Stomach (tissue), 8 donors: ENCODE measurements at regions not wholly inside any gene's neighbourhood (a gene's known extent, or its start where the extent isn't known, plus 50 kb on each side); places are given as distances from the start of the nearest gene placed in this dataset.
"Not testable (repeated sequence)": the region's sequence is repeated elsewhere in the genome, so short reads cannot be mapped to it uniquely, and the experiment has no call there.

Source experiments
- DNase-seq, 2 donors: peaks; one replicate each; pipeline versions ENCODE4 v3.0.0 to v3.0.0-alpha.2; 2013 to 2019
- H3K27ac ChIP-seq, 5 donors: fragments of 200-600 bp in 4 of 5; sonication (generic) in 4 of 5; one replicate each; pipeline ENCODE4 v1.5.1; 2013 to 2019; ENCODE audit warnings: mild to moderate bottlenecking in 1 of 5, moderate library complexity in 1 of 5
- H3K27me3 ChIP-seq, 3 donors: fragments of 200-600 bp; sonication (generic); one replicate each; pipeline ENCODE4 v1.5.1; 2017 to 2019; ENCODE audit warnings: mixed run types in 1 of 3
- H3K36me3 ChIP-seq, 4 donors: fragments of 200-600 bp; sonication (generic); 1 replicate in 3 of 4; 2 replicates in 1 of 4; pipeline ENCODE4 v1.5.1; 2016 to 2019
- H3K4me1 ChIP-seq, 4 donors: fragments of 200-600 bp; sonication (generic); one replicate each; pipeline ENCODE4 v1.5.1; 2016 to 2019
- H3K4me3 ChIP-seq, 4 donors: fragments of 200-600 bp; sonication (generic) in 3 of 4; one replicate each; pipeline ENCODE4 v1.5.1; 2016 to 2019; ENCODE audit warnings: mild to moderate bottlenecking in 1 of 4
- H3K9me3 ChIP-seq, 4 donors: fragments of 200-600 bp; sonication (generic); one replicate each; pipeline ENCODE4 v1.5.1; 2016 to 2019
- CTCF ChIP-seq, 7 experiments: fragments of 450-650 bp in 4 of 7; fragments of 200-600 bp in 3 of 7; sonication (generic) in 3 of 7; IDR thresholded peaks; one replicate each; pipeline ENCODE4 v1.5.1; 2016 to 2019; ENCODE audit warnings: antibody characterized with exemption in 7 of 7, control low read depth in 2 of 7, mild to moderate bottlenecking in 1 of 7
- EP300 ChIP-seq: sonication (generic); formaldehyde crosslinking; IDR thresholded peaks from one replicate; pipeline ENCODE4 v1.6.1; 2017; ENCODE audit warnings: antibody characterized with exemption
- POLR2A ChIP-seq, 4 donors: fragments of 450-650 bp; IDR thresholded peaks; one replicate each; pipeline ENCODE4 v1.6.1; 2016; ENCODE audit warnings: antibody characterized with exemption in 4 of 4, control low read depth in 2 of 4, mild to moderate bottlenecking in 1 of 4, moderate library complexity in 1 of 4
- POLR2AphosphoS5 ChIP-seq, 3 donors: sonication (generic); formaldehyde crosslinking; IDR thresholded peaks; one replicate each; pipeline ENCODE4 v1.6.1; 2016; ENCODE audit warnings: antibody characterized with exemption in 3 of 3
- WGBS, 5 donors: extraction: QIAGEN DNeasy Blood & Tissue Kit in 3 of 5; methylation state at CpG; one replicate each; pipeline versions ENCODE4 v1.1.5 to v1.1.7; 2013 to 2018; 5-methylcytosine and 5-hydroxymethylcytosine counted together
- intact Hi-C: fragments of 100-400 bp; cut with DNase I; formaldehyde crosslinking; loops from one replicate; pipeline ENCODE4 v1.15.1; 2023; ENCODE audit warnings: low total_unique reads
- donor health status: healthy with polysubstance abuse.
- donor health status: Bipolar disorder and iron deficiency.
- donor health status: healthy.

- Histone ChIP-seq H3K4me3 (no peak overlapping the region), H3K9me3 (peaks cover 0 to 7% (median 0%) of the 10 kb centered on the region in 4 donors), H3K36me3 (no peaks in the 10 kb centered on the region), H3K27me3 (no peaks in the 10 kb centered on the region), H3K4me1 (no peaks in the 10 kb centered on the region), H3K27ac (no peak overlapping the region)
- TF ChIP-seq POLR2AphosphoS5 (IDR thresholded peaks at IDR 0.05): no peak
- no peak for DNase-seq
- intact Hi-C loops: no loop called here
Observed at GRCh38 chr3:104190681-104191080, 1176.0 kb upstream of the ALCAM start.

DNA sequence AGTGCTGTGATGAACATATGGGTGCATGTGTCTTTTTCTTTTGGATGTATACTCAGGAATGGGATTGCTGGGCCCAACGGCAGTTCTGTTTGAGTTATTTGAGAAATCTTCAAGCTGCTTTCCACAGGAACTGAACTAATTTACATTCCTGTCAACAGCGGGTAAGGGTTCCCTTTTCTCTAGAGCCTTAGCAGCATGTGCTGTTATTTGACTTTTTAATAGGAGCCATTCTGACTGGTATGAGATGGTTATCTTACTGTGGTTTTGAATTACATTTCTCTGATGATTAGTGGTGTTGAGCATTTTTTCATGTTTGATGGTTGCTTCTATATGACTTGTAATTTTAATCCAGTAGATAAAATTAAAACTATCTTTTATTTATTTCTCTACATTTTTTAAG is 1168.6 kb upstream of the ALCAM start:
- H3K27ac ChIP-seq: no peak overlapping the region
- WGBS, 5 donors: 33 to 50% (median 38%) methylated on average over 2 of the region's 2 CpGs
- no peak for TF ChIP-seq CTCF (IDR thresholded peaks at IDR 0.05)
- TF ChIP-seq POLR2AphosphoS5 (IDR thresholded peaks at IDR 0.05): no peak
- TF ChIP-seq EP300: no peak
- no peak for TF ChIP-seq POLR2A (IDR thresholded peaks at IDR 0.05)
- no peak for DNase-seq
- H3K9me3 ChIP-seq: no peaks in the 10 kb centered on the region
- intact Hi-C loops: no loop called here
- no peaks in the 10 kb centered on the region for H3K27me3 ChIP-seq
- H3K4me3 ChIP-seq: no peak overlapping the region
- no peaks in the 10 kb centered on the region for H3K36me3 ChIP-seq
- no peaks in the 10 kb centered on the region for H3K4me1 ChIP-seq

DNA sequence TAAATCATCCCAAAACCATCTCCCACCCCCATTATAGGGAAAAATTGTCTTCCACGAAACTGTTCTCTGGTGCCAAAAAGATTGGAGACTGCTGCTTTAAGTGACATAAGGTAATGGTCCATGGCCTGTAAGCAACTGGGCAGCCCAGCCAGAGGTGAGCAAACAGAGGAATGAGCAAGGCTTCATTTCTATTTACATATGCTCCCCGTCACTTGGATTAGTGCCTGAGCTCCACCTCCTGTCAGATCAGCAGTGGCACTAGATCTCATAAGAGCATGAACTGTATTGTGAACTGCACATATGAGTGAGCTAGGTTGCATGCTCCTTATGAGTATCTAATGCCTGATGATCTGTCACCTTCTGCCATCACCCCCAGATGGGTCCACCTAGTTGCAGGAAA is 1159.8 kb upstream of the ALCAM start:
- 39 to 59% (median 48%) methylated on average over 2 of the region's 2 CpGs for WGBS, 5 donors
- no peaks in the 10 kb centered on the region for H3K27me3 ChIP-seq
- H3K27ac ChIP-seq: no peak overlapping the region
- H3K4me1 ChIP-seq: no peaks in the 10 kb centered on the region
- no peak overlapping the region for H3K4me3 ChIP-seq
- peak in 1 of 2 donors; percentile 47 for DNase-seq
- intact Hi-C loops: no loop called here
- TF ChIP-seq POLR2A (IDR thresholded peaks at IDR 0.05): no peak
- TF ChIP-seq EP300: no peak
- TF ChIP-seq CTCF (IDR thresholded peaks at IDR 0.05): no peak
- TF ChIP-seq POLR2AphosphoS5 (IDR thresholded peaks at IDR 0.05): no peak
- peaks cover 0 to 6% (median 0%) of the 10 kb centered on the region in 4 donors for H3K9me3 ChIP-seq
- H3K36me3 ChIP-seq: no peaks in the 10 kb centered on the region

DNA sequence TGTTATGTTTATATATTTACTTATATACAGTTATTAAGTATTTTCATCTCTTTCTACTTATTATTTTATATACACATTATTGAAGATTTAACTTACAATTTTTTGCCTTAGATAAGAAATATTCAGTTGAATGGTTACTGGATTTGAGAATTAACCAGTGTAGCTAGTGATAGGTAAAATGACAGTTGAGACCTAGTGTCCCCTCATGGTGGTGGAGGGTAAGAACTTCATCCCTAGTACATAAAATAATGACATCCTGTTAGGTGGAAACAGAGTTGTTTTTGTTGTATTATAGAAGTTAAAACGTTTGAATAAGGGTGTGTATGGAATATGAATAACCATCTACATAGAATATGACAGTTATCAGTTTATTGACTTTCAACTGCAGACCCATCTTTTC is 1152.4 kb upstream of the ALCAM start:
- H3K4me1 ChIP-seq: no peaks in the 10 kb centered on the region
- no peak for DNase-seq
- no peak for TF ChIP-seq CTCF (IDR thresholded peaks at IDR 0.05)
- WGBS, 5 donors: 12 to 43% (median 29%) methylated on average over 1 of the region's 1 CpG
- H3K27ac ChIP-seq: no peak overlapping the region
- no peak overlapping the region for H3K4me3 ChIP-seq
- no peaks in the 10 kb centered on the region for H3K27me3 ChIP-seq
- H3K9me3 ChIP-seq: no peaks in the 10 kb centered on the region
- no peaks in the 10 kb centered on the region for H3K36me3 ChIP-seq
- intact Hi-C loops: no loop called here

DNA sequence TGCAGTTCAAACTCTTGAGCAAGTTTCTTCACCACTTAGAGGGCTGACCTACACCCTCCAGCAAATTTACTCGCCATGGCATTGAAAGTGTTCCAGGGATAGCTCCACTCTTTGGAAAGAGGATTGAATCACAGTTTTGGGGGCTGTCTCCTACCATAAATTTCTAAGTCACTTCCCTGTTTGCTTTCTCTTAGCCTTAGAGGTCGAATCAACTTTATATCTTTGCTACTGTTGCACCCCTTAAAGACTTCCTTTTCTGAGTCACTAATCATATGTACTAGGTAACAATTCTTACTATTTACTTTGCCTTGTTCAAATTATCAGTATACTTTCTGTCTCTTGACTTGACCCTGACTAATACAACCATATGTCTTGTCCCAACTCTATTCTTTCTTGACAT is 1151.8 kb upstream of the ALCAM start:
- peak in 1 of 2 donors; percentile 12 for DNase-seq
- TF ChIP-seq POLR2AphosphoS5 (IDR thresholded peaks at IDR 0.05) (no peak), EP300 (no peak), CTCF (IDR thresholded peaks at IDR 0.05) (no peak), POLR2A (IDR thresholded peaks at IDR 0.05) (no peak)
- intact Hi-C loops: no loop called here
- no peaks in the 10 kb centered on the region for H3K36me3 ChIP-seq
- H3K4me3 ChIP-seq: no peak overlapping the region
- H3K27ac ChIP-seq: no peak overlapping the region
- no peaks in the 10 kb centered on the region for H3K27me3 ChIP-seq
- no peaks in the 10 kb centered on the region for H3K4me1 ChIP-seq
- H3K9me3 ChIP-seq: no peaks in the 10 kb centered on the region
- WGBS, 5 donors: 23 to 47% (median 36%) methylated on average over 2 of the region's 2 CpGs

GRCh38 chr3:104219046-104219445 is 1147.7 kb upstream of the ALCAM start:
- H3K4me1 ChIP-seq: not testable (repeated sequence)
- WGBS, 5 donors: 48 to 93% (median 85%) methylated on average over 2 of the region's 2 CpGs

More at GRCh38 chr3:104219046-104219445, 1147.7 kb upstream of the ALCAM start:
- H3K36me3 ChIP-seq, H3K27me3 ChIP-seq, H3K27ac ChIP-seq, H3K4me3 ChIP-seq, H3K9me3 ChIP-seq, DNase-seq, intact Hi-C loops: not testable (repeated sequence)
